Neural cell (in vitro differentiated cells): ENCODE measurements at regions not wholly inside any gene's neighbourhood (a gene's known extent, or its start where the extent isn't known, plus 50 kb on each side); places are given as distances from the start of the nearest gene placed in this dataset.

ENCODE experiments used
- H2AFZ ChIP-seq: fragments of 200-600, 300-800 bp; sonication (generic), shearing (Covaris generic); 2 replicates; pipeline ENCODE4 v1.6.0; 2014; ENCODE audit warnings: low read depth, mild to moderate bottlenecking, antibody characterized with exemption, low read length, moderate library complexity
- H3F3A ChIP-seq: fragments of 200-600 bp; shearing (Covaris generic); 2 replicates; pipeline ENCODE4 v1.6.1; 2016; ENCODE audit warnings: mild to moderate bottlenecking, moderate library complexity, mixed read lengths, antibody characterized with exemption, low read length; ENCODE audit not compliant: insufficient read depth, poor library complexity, severe bottlenecking
- H3K27ac ChIP-seq: fragments of 200-600, 300-800 bp; sonication (generic), shearing (Covaris generic); 2 replicates; pipeline ENCODE4 v1.5.1; 2014; ENCODE audit warnings: mild to moderate bottlenecking, low read length, moderate library complexity
- H3K27me3 ChIP-seq: fragments of 300-800, 200-600 bp; sonication (generic), shearing (Covaris generic); 2 replicates; pipeline ENCODE4 v1.6.0; 2014; ENCODE audit warnings: mild to moderate bottlenecking, low read depth, low read length, moderate library complexity; ENCODE audit not compliant: insufficient read depth
- H3K36me3 ChIP-seq: fragments of 300-800, 200-600 bp; sonication (generic), shearing (Covaris generic); 2 replicates; pipeline ENCODE4 v1.5.1; 2014; ENCODE audit warnings: mild to moderate bottlenecking, antibody characterized with exemption, low read length, moderate library complexity; ENCODE audit not compliant: insufficient read depth
- H3K4me2 ChIP-seq: fragments of 300-800, 200-600 bp; sonication (generic), shearing (Covaris generic); 2 replicates; pipeline ENCODE4 v1.6.0; 2014; ENCODE audit warnings: mild to moderate bottlenecking, low read length
- H3K4me3 ChIP-seq: fragments of 300-800, 200-600 bp; sonication (generic), shearing (Covaris generic); 2 replicates; pipeline ENCODE4 v1.5.1; 2014; ENCODE audit warnings: mild to moderate bottlenecking, low read length, moderate library complexity
- H3K79me2 ChIP-seq: fragments of 200-600 bp; shearing (Covaris generic); replicated peaks from 2 replicates; pipeline ENCODE4 v1.6.0; 2014; ENCODE audit warnings: mild to moderate bottlenecking, low read length, moderate library complexity; ENCODE audit not compliant: insufficient read depth
- H3K9ac ChIP-seq: fragments of 300-800, 200-600 bp; sonication (generic), shearing (Covaris generic); 2 replicates; pipeline ENCODE4 v1.6.1; 2016; ENCODE audit warnings: mild to moderate bottlenecking, low read length, mixed read lengths
- H3K9me2 ChIP-seq: fragments of 200-600 bp; shearing (Covaris generic); 2 replicates; pipeline ENCODE4 v1.6.1; 2016; ENCODE audit warnings: mild to moderate bottlenecking, low read length, mixed read lengths; ENCODE audit not compliant: insufficient read depth
- H3K9me3 ChIP-seq: fragments of 200-600, 300-800 bp; sonication (generic), shearing (Covaris generic); 2 replicates; pipeline ENCODE4 v1.6.1; 2016; ENCODE audit warnings: mild to moderate bottlenecking, mixed run types, low read length, moderate library complexity, mixed read lengths
- H4K20me1 ChIP-seq: fragments of 200-600 bp; shearing (Covaris generic); 2 replicates; pipeline ENCODE4 v1.6.1; 2016; ENCODE audit warnings: mild to moderate bottlenecking, mixed run types; ENCODE audit not compliant: insufficient read depth
- CTCF ChIP-seq: fragments of 450-650 bp; IDR thresholded peaks from 2 replicates; pipeline ENCODE4 v1.5.1; 2014; ENCODE audit warnings: antibody characterized with exemption, mild to moderate bottlenecking, moderate library complexity; ENCODE audit not compliant: poor library complexity, severe bottlenecking
- EP300 ChIP-seq: fragments of 450-650 bp; conservative IDR thresholded peaks from 2 replicates; pipeline ENCODE4 v1.6.1; 2014; ENCODE audit warnings: antibody characterized with exemption, mild to moderate bottlenecking, moderate library complexity; ENCODE audit not compliant: poor library complexity, severe bottlenecking
- EZH2 ChIP-seq: fragments of 200-600, 300-800 bp; shearing (Covaris generic), sonication (generic); IDR thresholded peaks from 2 replicates; pipeline ENCODE4 v1.6.1; 2014; ENCODE audit warnings: antibody characterized with exemption, low read length, borderline replicate concordance, mild to moderate bottlenecking; ENCODE audit not compliant: insufficient read depth, poor library complexity, severe bottlenecking
- MXI1 ChIP-seq: fragments of 450-650 bp; conservative IDR thresholded peaks from 2 replicates; pipeline ENCODE4 v1.6.1; 2014; ENCODE audit warnings: antibody characterized with exemption, mild to moderate bottlenecking; ENCODE audit not compliant: poor library complexity, severe bottlenecking
- POLR2AphosphoS5 ChIP-seq: IDR thresholded peaks from 2 replicates; pipeline ENCODE4 v1.6.1; 2012
- RAD21 ChIP-seq: fragments of 450-650 bp; conservative IDR thresholded peaks from 2 replicates; pipeline ENCODE4 v1.6.1; 2014; ENCODE audit warnings: antibody characterized with exemption, mild to moderate bottlenecking, moderate library complexity
- SMC3 ChIP-seq: fragments of 450-650 bp; conservative IDR thresholded peaks from 2 replicates; pipeline ENCODE4 v1.6.1; 2014; ENCODE audit warnings: antibody characterized with exemption, mild to moderate bottlenecking, moderate library complexity; ENCODE audit not compliant: poor library complexity
- TAF1 ChIP-seq: IDR thresholded peaks from 2 replicates; pipeline ENCODE4 v1.6.1; 2012; ENCODE audit warnings: low read depth
- TF ChIP-seq, protein P1 (sequence below): IDR thresholded peaks from 2 replicates; pipeline ENCODE4 v1.6.1; 2012; ENCODE audit warnings: borderline replicate concordance

DNA sequence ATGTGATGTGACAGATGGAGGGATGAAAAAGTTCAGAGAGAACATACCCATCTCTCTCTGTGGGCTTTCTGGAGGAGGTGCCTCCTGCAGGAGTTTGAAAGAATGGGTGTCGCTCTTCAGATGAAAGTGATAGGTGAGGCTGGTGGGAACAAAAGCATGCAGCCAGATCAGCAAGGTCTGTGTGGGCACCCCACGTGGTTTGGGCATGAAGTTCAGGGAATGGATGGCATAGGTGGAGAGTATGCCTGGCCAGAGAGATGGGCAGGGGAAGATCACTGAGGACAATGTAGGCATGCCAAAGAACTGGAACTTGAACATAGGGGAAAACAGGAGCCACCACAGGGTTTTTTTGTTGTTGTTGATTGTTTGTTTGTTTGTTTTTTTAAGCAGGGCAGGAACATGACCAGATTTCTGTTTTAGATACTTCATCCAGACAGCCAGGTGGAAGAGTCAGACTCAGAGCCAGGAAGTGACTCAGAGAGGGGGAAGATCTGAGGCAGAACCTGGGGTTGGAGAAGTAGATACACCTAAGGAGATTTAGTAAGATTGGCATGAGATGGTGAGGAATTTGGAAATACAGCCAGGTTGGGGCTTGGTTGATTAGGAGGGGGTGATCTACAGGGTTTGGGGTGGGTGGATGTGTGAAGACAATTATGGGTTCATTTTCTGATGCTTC is 64.8 kb upstream of the CLSTN2 start:
- H3K27ac ChIP-seq = no peak overlapping the region
- no peaks in the 10 kb centered on the region for H4K20me1 ChIP-seq
- no peaks in the 10 kb centered on the region for H3K9me2 ChIP-seq
- H3K9me3 ChIP-seq = peaks cover 2% of the 10 kb centered on the region
- H3K4me3 ChIP-seq = no peak overlapping the region
- H3K79me2 ChIP-seq = no peaks in the 10 kb centered on the region
- H2AFZ ChIP-seq = no peak overlapping the region
- no peaks in the 10 kb centered on the region for H3F3A ChIP-seq
- no peaks in the 10 kb centered on the region for H3K27me3 ChIP-seq
- no peaks in the 10 kb centered on the region for H3K36me3 ChIP-seq
- H3K4me2 ChIP-seq = no peak overlapping the region
- TF ChIP-seq SMC3 = no peak
- no peak for TF ChIP-seq CTCF
- no peak for TF ChIP-seq EZH2
- TF ChIP-seq TAF1 = no peak
- TF ChIP-seq, protein P1, sequence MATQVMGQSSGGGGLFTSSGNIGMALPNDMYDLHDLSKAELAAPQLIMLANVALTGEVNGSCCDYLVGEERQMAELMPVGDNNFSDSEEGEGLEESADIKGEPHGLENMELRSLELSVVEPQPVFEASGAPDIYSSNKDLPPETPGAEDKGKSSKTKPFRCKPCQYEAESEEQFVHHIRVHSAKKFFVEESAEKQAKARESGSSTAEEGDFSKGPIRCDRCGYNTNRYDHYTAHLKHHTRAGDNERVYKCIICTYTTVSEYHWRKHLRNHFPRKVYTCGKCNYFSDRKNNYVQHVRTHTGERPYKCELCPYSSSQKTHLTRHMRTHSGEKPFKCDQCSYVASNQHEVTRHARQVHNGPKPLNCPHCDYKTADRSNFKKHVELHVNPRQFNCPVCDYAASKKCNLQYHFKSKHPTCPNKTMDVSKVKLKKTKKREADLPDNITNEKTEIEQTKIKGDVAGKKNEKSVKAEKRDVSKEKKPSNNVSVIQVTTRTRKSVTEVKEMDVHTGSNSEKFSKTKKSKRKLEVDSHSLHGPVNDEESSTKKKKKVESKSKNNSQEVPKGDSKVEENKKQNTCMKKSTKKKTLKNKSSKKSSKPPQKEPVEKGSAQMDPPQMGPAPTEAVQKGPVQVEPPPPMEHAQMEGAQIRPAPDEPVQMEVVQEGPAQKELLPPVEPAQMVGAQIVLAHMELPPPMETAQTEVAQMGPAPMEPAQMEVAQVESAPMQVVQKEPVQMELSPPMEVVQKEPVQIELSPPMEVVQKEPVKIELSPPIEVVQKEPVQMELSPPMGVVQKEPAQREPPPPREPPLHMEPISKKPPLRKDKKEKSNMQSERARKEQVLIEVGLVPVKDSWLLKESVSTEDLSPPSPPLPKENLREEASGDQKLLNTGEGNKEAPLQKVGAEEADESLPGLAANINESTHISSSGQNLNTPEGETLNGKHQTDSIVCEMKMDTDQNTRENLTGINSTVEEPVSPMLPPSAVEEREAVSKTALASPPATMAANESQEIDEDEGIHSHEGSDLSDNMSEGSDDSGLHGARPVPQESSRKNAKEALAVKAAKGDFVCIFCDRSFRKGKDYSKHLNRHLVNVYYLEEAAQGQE = no peak
- TF ChIP-seq MXI1 = no peak
- TF ChIP-seq EP300 = no peak
- no peak for TF ChIP-seq POLR2AphosphoS5
- no peak for TF ChIP-seq RAD21
- H3K9ac ChIP-seq = no peak overlapping the region

- TF ChIP-seq, protein P1 = no peak
- no peak for TF ChIP-seq TAF1
- no peak for TF ChIP-seq MXI1
- TF ChIP-seq EP300 = no peak
- no peak for TF ChIP-seq RAD21
- TF ChIP-seq CTCF = no peak
- TF ChIP-seq POLR2AphosphoS5 = no peak
- no peak for TF ChIP-seq SMC3
- TF ChIP-seq EZH2 = no peak
- Histone ChIP-seq H2AFZ (no peak overlapping the region), H3K4me3 (no peak overlapping the region), H3K27ac (no peak overlapping the region), H3K9ac (no peak overlapping the region), H3F3A (no peaks in the 10 kb centered on the region), H3K27me3 (no peaks in the 10 kb centered on the region), H3K9me2 (no peaks in the 10 kb centered on the region), H4K20me1 (no peaks in the 10 kb centered on the region), H3K79me2 (no peaks in the 10 kb centered on the region), H3K36me3 (no peaks in the 10 kb centered on the region), H3K9me3 (peaks cover 2% of the 10 kb centered on the region), H3K4me2 (no peak overlapping the region)
These were observed 66.2 kb upstream of the CLSTN2 start for GRCh38 chr3:139868773-139869172.
